ENCODE measurements at regions not wholly inside any gene's neighbourhood (a gene's known extent, or its start where the extent isn't known, plus 50 kb on each side); places are given as distances from the start of the nearest gene placed in this dataset.

DNA sequence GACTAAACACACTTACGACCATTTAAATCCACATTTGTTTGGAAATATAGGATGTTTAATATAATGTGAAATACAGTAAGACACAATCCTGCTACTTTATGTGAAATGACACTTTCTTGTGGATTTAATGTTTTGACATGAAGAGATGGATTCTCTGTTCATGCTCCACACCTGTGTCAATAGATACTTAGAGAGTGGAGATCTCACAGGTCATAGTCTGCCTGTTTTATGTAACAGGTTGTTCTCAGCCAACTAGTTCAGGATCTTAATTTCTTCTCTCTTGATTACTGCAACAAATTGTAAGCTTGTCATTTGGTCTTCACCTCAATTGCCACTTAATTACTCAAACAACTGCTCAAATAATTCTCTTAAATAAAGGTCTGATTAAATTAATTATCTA lies 1621.2 kb downstream of the PCDH7 start:
- Histone ChIP-seq H3K27ac (ENCODE audit: insufficient read length, low read depth, low read length) (no peak overlapping the region), H3K9ac (ENCODE audit: extremely low read depth, insufficient read length, low read length) (no peak overlapping the region), H3K27me3 (ENCODE audit: insufficient read depth, low read length) (no peaks in the 10 kb centered on the region), H3K79me2 (ENCODE audit: insufficient read depth, low read length) (no peaks in the 10 kb centered on the region), H2BK12ac (ENCODE audit: insufficient read length, low read depth, low read length) (no peak overlapping the region), H4K91ac (ENCODE audit: insufficient read length, low read depth, low read length) (no peak overlapping the region), H2BK20ac (ENCODE audit: low read depth, low read length, poor library complexity, severe bottlenecking) (no peak overlapping the region), H2BK120ac (ENCODE audit: low read depth, low read length, poor library complexity, severe bottlenecking) (no peak overlapping the region), H3K4me1 (ENCODE audit: insufficient read depth, low read length) (no peaks in the 10 kb centered on the region), H3K23me2 (ENCODE audit: insufficient read length, low read depth, low read length, poor library complexity, severe bottlenecking) (no peaks in the 10 kb centered on the region), H3K79me1 (ENCODE audit: insufficient read depth, low read depth, low read length, poor library complexity, severe bottlenecking) (no peaks in the 10 kb centered on the region), H3T11ph (ENCODE audit: low read length) (no peak overlapping the region), H3K56ac (ENCODE audit: insufficient read length, low read depth, low read length) (no peak overlapping the region), H2BK5ac (ENCODE audit: insufficient read length, low read length) (no peak overlapping the region), H4K8ac (replicated peaks; ENCODE audit: insufficient read length, low read depth, low read length) (no peak overlapping the region), H2AK5ac (ENCODE audit: insufficient read length, low read length) (no peak overlapping the region), H3K4me2 (ENCODE audit: insufficient read depth, insufficient read length, low read length) (no peak overlapping the region), H2BK15ac (ENCODE audit: low read depth, low read length) (no peak overlapping the region), H2AFZ (ENCODE audit: low read length) (no peak overlapping the region), H3K4ac (ENCODE audit: low read depth, low read length) (no peak overlapping the region), H4K5ac (ENCODE audit: insufficient read length, low read depth, low read length) (no peak overlapping the region), H3K23ac (ENCODE audit: insufficient read length, low read depth, low read length) (no peak overlapping the region), H3K18ac (ENCODE audit: insufficient read length, low read depth, low read length) (no peak overlapping the region), H3K9me3 (ENCODE audit: control insufficient read depth, low read depth, low read length) (no peaks in the 10 kb centered on the region), H3K14ac (ENCODE audit: insufficient read depth, low read length) (no peak overlapping the region), H4K20me1 (ENCODE audit: control insufficient read depth, insufficient read depth, insufficient read length) (no peaks in the 10 kb centered on the region)
- no CpG with 5 or more reads among the region's 1 CpG for WGBS (ENCODE audit: extremely low coverage, insufficient read length, low lambda C conversion rate)
- no peak for DNase-seq
- H3K4me3 Mint-ChIP-seq: no peak overlapping the region
- H3K9me3 Mint-ChIP-seq: no peaks in the 10 kb centered on the region
- no peak overlapping the region for H3K27ac Mint-ChIP-seq
- no peaks in the 10 kb centered on the region for H3K27me3 Mint-ChIP-seq (ENCODE audit: low read depth)
- H3K36me3 Mint-ChIP-seq (ENCODE audit: insufficient read depth in 1 of 3, low read depth in 3 of 3): no peaks in the 10 kb centered on the region
- TF ChIP-seq, protein P1, sequence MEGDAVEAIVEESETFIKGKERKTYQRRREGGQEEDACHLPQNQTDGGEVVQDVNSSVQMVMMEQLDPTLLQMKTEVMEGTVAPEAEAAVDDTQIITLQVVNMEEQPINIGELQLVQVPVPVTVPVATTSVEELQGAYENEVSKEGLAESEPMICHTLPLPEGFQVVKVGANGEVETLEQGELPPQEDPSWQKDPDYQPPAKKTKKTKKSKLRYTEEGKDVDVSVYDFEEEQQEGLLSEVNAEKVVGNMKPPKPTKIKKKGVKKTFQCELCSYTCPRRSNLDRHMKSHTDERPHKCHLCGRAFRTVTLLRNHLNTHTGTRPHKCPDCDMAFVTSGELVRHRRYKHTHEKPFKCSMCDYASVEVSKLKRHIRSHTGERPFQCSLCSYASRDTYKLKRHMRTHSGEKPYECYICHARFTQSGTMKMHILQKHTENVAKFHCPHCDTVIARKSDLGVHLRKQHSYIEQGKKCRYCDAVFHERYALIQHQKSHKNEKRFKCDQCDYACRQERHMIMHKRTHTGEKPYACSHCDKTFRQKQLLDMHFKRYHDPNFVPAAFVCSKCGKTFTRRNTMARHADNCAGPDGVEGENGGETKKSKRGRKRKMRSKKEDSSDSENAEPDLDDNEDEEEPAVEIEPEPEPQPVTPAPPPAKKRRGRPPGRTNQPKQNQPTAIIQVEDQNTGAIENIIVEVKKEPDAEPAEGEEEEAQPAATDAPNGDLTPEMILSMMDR (conservative IDR thresholded peaks at IDR 0.05): no peak
- H3K4me1 Mint-ChIP-seq: peaks cover 9% of the 10 kb centered on the region in 2 experiments

All from H9 (cell line).